Activated T-cell treated with anti-CD3 and anti-CD28 coated beads for 24 hours (primary cell): ENCODE measurements at regions not wholly inside any gene's neighbourhood (a gene's known extent, or its start where the extent isn't known, plus 50 kb on each side); places are given as distances from the start of the nearest gene placed in this dataset.

Experiments used
- DNase-seq: peaks from one replicate; pipeline ENCODE4 v3.0.0-alpha.2; 2020; ENCODE audit warnings: low read depth

DNA sequence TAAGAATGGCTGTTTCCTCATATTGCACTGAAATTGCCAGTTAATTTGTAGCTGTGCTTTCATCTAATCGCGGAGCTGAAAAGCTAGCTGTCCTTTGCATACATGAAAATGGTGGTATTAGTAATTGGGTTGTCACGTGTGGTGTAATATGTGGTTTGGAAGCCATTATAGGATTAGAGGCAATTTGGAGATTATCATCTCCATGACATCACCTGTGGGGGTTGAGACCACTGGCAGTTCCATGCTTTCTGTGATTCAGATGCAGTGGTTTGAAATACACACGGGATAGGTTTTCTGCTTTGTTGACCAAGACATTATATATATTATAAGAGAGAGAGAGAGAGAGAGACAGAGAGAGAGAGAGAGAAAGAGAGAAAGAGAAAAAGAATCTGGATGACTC lies 180.8 kb downstream of the RAB11FIP2 start:
- DNase-seq, result no peak

DNA sequence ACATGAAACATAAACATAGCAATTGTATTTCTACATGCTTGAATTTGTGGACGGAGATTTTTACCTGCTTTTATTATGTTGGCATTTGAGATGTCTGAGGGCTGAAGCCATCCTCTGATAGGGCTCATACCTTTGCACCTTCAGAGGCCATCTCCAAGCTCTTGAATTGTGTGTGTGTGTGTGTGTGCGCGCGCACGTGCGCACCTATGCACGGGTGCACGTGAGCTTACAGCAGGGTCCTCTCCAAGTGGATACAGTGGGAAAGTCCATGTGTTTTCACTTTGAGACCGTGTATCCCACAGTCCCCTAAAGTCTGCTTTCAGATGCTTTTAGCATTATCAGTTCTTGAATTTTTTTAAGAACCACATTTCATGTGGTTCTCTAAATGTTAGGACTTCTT lies 178.6 kb downstream of the RAB11FIP2 start:
- DNase-seq, result no peak

DNA sequence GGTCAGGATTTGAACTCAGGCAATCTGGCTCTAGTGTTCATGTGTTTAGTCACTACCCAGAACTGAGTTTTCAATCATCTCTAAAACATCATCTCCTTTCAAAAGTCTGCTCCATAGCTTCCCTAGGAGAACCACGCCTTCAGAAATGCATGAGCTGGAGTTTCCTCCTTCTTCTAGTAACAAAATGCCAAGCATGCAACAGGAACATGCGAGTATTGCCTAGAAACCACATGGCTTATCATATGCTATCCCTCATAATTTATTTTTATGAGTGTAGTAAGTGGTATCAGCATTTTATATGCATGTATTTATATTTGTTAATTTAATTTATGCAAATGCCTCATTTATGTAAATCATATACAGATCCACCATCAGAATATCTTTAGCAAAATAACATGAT lies 170.9 kb downstream of the RAB11FIP2 start:
- DNase-seq, result no peak

DNA sequence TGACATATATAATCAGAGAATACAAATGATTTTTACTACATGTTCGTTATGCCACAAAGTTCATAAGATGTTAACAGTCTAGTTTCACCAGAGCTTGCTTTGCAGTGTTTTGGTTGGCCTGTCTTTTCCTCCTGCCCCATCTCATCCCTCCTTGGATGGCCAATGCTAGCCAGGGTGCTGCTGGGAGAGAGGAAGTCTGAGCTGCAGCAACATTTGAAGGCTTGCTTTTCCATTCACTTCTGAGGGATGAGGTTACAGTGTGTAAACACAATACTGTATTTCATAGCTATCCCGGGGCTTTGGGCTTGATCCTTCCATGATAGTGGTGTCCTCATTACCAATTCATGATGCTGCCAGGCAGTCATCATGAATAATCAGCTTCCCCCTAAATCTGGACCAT lies 170.5 kb downstream of the RAB11FIP2 start:
- DNase-seq, result no peak

DNA sequence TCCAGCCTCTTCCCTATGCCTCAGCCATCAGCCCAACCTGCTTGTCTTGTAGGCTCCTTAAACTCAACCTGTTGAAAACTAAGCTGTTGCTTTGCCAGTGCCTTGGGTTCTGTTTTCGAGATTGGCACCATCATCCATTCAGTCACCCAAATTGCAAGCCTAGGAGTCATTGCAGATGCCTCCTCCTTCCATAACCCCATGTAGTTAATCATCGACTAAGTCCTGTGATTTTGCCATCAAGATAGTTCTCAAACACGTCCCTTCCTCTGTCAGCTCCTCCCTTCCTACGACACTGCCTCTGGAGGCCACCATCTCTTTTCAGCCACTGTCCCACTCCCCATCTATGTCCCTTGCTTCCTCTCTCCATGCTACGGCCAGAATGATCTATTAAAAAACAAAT lies 168.1 kb downstream of the RAB11FIP2 start:
- no peak for DNase-seq

DNA sequence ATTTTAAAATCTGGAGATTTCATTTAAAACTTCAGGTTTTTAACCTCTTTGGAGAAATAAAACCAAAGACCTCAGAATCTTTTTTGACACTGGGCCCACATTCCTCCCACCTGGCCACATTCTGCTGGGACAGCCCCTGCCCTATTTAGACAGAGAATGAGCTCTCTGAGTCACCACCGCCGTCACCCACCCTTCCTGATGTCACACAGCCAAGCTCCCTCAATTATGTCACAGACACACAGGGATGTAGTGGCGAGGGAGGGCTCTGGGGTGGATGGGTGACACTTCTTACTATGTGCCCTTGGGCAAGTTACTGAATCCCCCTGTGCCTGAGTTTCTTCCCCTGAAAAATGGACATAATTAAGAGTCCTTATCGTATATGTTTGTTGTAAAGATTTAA lies 162.6 kb downstream of the RAB11FIP2 start:
- no peak for DNase-seq

DNA sequence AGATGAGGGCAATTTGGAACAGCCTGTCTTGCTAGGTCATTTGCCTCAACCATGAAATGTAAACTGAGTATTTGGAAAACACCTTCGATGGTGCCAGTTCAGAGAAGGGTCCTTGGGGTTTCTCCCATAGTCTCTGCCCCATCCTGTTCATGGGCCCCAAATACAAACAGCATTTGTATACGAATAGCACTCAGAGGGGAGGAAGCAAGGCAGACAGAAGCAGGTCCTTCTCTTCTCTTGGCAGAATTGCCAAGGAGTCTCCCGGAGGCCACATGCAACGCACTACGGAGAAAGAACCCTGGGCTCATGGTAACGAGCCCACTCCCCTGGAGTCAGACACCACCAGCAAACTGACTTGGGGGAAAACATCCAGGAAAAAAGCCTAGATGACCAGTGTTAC lies 162.1 kb downstream of the RAB11FIP2 start:
- no peak for DNase-seq

DNA sequence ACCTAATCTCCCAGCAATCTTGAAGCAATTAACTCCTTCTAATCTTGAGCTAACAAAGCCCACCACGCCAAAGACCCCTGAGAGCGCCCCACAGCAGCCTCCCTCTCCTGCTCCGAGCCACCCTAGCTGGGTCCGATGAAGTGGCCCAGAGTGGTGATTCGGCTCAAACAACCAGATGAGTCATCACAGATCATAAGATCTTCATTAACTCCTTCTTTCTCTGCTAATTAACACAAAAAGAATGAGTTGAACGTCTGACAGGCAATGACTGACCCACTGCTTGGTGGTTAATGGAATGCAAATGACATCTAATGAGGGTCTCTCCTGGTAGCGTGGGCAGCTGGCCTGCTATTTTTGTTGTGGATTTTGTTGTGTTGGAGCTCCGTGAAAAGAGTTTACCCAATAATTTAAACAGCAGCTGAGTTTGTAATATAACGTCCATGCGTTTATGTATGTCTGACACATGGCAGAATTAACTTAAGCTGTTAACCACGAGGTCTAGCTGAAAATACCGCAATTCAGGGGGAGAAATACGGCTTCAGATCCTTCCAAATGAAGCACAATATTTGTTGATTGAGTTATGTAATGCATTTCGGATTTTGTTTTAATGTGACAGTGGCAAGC lies 161.4 kb downstream of the RAB11FIP2 start:
- DNase-seq, result no peak

DNA sequence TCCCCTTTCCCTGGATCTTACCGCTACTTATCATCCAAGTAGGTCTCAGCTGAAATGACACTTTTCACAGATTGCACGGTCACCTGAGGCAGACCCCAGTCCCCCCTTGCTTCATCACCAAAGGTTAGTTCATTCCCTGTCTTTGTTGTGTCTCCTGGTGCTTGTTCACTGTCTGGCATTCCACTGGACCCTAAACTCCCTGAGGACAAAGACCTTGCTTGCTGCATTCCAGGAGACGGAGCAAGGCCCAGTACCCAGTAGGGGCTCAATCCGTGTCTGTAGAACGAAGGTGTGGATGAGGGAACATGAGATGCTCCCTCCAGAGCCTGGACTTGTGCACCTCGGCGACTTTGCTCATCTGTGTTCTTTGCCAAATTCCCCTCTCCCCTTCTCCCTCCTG lies 160.0 kb downstream of the RAB11FIP2 start:
- no peak for DNase-seq

DNA sequence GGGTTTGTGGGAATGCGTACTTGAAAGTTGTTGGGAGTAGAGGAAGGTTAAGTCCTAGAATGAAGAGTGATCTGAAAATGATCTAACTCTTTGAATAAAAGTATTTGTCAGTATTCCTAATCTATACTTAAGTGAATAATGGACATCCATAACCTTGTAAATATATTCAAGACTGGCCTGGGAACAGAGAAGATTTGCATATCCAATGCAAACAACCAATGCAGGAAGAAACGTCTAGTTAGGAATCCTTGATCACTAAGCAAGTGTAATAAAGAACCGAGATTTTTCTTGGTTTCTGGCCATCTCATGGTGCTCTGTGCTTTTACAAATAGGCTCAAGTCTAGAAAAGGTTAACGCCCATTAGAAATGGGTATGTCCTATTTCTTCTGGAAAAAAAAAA lies 157.1 kb downstream of the RAB11FIP2 start:
- DNase-seq, result no peak

DNA sequence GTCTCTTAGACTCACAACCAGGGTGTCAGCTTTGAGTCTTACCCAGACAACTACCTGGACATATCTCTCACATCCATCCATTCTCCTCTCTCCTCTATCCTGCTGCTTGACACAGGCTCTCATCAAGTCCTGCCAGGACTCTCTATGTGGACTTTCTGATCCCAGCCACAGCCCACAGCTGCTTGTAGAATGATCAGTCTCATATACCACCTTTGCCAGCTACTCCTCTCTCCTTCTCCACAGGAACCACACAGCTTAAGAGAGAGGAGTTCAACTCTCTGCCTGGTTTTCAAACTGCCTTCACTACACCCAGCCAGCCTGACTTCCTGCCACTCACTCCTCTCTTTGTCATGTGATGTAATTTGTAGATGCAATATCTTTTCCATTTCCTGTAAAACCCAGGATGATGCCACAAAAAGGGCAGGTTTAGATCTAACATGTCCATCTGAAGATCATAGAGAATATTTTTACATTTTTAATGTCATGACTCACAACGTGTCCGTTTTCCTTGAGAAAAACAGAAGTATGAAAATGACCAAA lies 154.0 kb downstream of the RAB11FIP2 start:
- DNase-seq, result no peak

DNA sequence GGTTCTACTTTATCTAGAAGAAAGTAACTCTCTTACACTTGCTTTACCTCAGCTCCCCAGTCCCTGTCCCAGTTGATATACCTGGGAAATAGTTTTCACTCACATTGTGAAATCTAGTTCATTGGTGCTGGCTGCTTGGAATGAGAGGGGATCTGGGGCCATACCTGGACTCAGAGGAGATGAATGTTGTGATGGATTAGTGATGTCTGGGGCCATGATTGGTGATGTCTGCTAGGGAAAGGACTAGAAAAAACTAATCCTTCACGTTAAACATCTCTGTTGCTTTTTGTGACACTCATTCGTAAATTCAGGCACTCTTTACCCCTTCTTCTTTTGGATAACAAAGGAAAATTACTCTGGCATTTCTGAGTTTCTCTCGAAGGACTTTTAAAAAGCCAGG lies 152.4 kb downstream of the RAB11FIP2 start:
- DNase-seq, result no peak

DNA sequence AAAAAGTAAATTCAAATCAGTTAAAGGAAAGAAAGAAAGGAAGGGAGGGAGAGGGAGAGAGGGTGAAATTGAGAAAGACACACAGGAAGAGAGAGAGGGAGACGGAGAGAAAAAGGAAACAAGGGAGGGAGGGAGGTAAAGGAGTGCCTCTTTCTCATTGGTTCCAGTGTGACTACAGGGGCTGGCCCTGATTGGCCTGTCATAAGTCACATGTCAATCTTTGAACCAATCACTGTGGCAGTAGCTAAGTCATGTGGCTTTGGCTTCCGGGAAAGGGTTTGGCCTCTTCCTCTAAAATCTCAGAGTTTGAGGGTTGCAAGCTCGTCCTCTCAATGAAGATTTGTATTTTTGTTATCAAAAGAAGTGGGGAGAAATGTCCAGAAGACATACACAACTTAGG lies 150.2 kb downstream of the RAB11FIP2 start:
- DNase-seq, result no peak

DNA sequence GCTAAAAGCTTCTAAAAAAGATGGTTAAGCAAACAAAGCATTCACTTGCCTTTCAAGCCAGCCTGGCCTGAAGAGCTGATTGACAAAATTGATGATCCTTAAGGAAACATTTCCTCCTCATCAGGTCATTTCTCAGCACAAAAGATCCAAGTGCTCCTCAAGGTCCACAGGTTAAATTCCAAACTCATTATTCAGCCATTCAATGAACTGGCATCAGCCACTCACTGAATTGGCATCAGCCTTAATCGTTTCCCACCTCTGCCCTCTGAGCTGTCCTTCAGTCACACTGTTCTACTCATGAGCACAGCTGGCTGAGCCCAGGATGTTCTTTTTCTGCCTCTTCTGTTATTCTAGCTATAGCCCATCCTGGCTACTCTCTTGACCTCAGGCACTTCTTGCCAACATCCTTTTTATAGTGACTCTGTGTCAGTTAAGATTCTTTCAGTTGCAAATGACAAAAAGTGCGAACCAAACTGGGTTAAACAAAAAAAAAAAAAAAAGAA lies 147.5 kb downstream of the RAB11FIP2 start:
- no peak for DNase-seq

DNA sequence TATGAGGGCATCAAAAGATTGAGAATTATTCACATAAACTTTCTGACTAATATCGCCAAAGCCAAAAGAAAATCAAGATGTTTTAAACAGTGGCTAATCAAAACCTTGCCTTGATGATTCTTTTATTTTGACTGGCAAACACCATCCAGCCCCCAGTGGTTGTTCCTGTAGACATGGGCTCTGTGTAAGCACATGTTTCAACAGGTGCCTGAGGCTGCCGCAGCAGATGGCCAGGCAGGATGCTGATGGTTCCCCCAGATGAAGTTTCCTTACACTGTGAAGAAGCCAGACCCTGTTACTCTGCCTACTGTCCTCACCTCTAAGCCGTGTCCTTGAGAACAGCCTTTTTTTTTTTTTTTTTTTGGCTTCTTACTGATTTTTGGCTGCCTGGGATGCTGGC lies 146.5 kb downstream of the RAB11FIP2 start:
- DNase-seq, result no peak

DNA sequence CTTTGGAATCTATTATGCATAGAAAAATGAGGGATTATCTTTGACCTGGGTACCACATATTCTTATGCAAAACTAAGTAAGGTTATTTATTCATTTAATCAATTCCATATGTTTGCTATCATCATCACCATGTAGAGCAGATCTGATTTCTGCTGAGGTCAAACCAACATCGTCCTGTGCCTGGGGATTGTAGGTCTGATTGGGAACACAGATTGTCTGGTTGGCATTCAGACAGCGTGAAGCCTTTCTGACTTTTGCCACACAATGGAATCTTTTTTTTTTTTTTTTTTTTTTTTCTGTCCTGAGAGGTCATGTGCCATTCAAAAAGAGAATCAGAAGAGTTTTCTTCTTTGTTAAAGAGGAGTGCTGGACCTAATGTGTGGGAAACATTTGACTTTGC lies 142.9 kb downstream of the RAB11FIP2 start:
- no peak for DNase-seq

DNA sequence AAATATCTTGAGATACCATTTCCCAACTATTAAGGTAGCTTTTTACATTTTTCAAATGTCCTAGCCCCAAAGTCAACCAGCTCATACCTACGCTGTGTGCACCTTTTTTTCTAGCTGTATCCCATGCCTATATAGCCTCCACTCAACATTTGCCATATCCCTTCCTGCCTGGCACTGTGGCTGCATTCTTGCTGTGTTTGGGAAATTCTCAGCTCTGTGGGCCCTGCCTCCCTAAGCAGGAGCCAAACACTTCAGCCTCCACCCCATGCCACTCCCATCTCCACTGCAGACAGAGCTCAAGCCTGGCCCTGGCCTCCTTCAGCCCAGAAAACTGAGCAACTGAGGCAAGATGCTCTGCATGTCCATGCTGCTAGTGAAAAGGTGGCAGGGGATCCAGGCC lies 141.3 kb downstream of the RAB11FIP2 start:
- DNase-seq, result no peak

DNA sequence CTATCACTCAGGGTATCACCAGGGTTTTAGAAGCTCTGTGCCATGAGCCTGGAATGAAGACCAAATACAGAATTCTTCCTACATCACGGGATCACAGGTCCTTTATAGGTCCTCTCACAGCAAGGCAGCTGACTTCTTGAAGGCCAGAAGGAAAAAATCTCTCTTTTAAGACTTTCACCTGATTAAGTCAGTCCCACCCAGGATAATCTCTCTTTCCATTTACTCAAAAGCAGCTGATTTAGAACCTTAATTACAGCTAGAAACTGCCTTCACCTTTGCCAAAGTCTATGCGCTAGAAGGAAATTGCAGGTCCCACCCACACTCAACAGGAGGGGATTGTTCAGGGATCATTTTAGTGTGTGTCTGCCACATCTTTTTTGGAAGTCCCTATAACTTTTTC lies 135.1 kb downstream of the RAB11FIP2 start:
- DNase-seq, result no peak

DNA sequence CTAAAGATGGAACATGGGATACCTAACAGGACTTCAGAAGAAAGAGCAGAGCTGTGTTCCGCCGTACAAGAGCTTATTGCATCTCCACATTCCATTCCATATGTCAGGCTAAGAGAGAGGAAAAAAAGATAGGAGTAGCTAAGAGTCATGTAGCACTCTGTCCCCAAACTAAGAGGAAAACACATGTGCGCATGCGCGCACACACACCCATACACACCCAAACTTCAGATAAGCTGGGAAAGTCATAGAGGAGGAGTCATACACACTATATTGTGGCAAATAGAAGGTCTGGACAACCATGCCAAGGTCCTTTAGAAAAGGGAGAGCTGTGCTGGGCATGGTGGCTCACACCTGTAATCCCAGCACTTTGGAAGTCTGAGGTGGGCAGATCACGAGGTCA lies 132.4 kb downstream of the RAB11FIP2 start:
- DNase-seq, result no peak

DNA sequence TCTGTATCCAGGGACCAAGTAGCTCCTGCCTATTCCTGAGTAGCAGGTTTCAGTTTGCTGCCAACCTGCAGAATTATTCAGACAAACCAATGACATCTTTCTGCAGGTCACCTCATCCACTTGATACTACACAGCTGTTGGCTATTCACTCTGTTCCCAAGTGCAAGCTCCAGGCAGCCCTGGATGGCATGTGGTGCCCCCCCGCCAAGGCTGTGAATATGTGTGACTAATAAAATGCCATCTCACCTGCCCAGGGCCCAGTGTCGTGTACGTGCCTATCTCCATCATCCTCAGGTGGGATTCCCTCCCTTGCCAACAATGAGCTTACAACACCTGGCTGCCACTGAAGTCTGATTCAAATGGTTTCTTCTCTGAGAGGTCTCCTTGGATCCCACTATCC lies 125.8 kb downstream of the RAB11FIP2 start:
- DNase-seq, result no peak

DNA sequence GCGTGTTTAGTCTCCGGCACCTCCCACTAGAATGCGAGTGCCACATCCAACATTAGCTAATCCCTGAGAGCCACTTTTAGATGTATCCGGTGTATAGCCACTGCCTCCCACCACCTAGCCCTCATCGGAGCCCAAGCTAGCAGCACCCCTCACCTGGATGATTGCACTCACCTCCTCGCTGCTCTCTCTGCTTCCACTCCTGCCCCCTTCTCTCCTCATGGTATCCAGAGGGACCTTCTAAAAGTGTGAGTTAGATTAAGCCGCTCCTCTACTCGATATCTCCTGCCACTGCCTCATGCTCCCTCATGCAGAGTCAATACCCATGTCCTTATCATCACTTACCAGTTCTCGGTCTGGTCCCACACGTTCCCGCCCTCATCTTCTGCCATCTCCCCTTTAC lies 125.3 kb downstream of the RAB11FIP2 start:
- no peak for DNase-seq

DNA sequence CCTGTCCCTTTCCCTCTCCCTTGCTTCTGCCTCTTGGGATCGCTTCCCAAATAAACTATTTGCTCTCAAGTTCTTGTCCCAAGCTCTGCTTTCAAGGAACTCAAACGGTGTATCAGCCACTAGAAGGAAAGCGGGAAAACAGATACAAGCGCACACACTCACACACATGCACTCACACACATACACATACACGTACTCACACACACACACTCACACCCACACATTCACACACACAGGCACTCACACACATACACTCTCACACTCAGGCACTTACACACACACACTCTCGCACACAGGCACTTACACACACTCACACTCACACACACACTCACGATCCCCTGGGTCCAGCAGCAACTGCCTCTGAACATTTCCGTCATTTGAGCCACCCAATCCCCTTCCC lies 121.9 kb downstream of the RAB11FIP2 start:
- DNase-seq, result no peak

DNA sequence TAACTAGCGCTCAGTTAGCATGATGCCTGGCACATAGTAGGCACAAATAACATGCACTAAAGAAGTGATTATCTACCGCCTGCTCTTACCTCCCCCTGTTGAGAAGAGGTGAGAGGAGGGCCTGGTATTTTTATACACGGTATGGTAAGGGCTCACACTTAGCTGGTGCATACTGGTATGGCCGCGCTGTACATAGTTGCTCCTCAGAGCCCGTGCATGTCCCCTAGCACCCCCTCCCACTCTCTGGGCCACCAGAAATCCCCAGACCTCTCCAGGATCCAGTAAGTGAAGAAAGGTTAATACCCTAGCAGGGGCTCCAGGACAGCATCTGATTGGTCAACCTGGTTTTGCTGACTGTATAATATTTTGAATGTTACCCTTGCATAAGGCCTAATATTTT lies 121.4 kb downstream of the RAB11FIP2 start:
- no peak for DNase-seq

DNA sequence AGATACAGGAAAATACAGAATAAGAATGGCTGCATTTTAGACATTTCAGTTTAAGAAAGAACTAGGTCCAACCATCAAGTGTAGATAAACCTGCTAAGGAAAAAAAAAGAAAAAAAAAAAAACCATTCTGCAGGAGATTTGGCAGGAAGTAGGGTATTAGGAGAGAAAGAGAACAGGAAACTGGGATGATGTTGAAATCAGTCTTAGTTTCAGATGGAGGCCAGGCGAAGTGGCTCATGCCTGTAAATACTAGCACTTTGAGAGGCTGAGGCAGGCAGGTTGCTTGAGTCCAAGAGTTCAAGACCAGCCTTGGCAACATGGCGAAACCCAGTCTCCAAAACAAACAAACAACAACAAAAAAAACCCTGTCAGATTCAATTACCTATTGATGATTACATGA lies 120.2 kb downstream of the RAB11FIP2 start:
- no peak for DNase-seq
